Loucy (cell line): ENCODE measurements at regions not wholly inside any gene's neighbourhood (a gene's known extent, or its start where the extent isn't known, plus 50 kb on each side); places are given as distances from the start of the nearest gene placed in this dataset.

Source experiments
- CTCF ChIP-seq: fragments of 200-600 bp; sonication (generic); conservative IDR thresholded peaks from 2 replicates; pipeline ENCODE4 v1.5.1; 2014; ENCODE audit warnings: mild to moderate bottlenecking, antibody characterized with exemption, low read length
- EZH2phosphoT487 ChIP-seq: fragments of 200-600 bp; IDR thresholded peaks from 2 replicates; pipeline ENCODE4 v1.6.1; 2018; ENCODE audit warnings: antibody characterized with exemption, mild to moderate bottlenecking, moderate library complexity, borderline replicate concordance

GRCh38 chr4:27154706-27155105 is 294.1 kb downstream of the STIM2 start:
- no peak for TF ChIP-seq CTCF
- no peak for TF ChIP-seq EZH2phosphoT487
